HG02884 (cell line): ENCODE measurements at regions not wholly inside any gene's neighbourhood (a gene's known extent, or its start where the extent isn't known, plus 50 kb on each side); places are given as distances from the start of the nearest gene placed in this dataset.
"Not testable (repeated sequence)": the region's sequence is repeated elsewhere in the genome, so short reads cannot be mapped to it uniquely, and the experiment has no call there.

Experiments used
- ATAC-seq: cut with Tn5 transposase; IDR thresholded peaks from one replicate; pipeline ENCODE4 v1.9.1; 2021; ENCODE audit warnings: mild to moderate bottlenecking, moderate library complexity; ENCODE audit not compliant: unreplicated experiment

- ATAC-seq = no peak
These were observed 249.0 kb upstream of the CHD1 start for GRCh38 chr5:99177796-99178195.

GRCh38 chr5:99176186-99176585 lies 247.4 kb upstream of the CHD1 start:
- no peak for ATAC-seq

- no peak for ATAC-seq
These were observed 240.5 kb upstream of the CHD1 start for GRCh38 chr5:99169309-99169708.

GRCh38 chr5:99161538-99161937 lies 232.7 kb upstream of the CHD1 start:
- ATAC-seq = not testable (repeated sequence)

GRCh38 chr5:99156688-99157087 lies 227.9 kb upstream of the CHD1 start:
- ATAC-seq = no peak

GRCh38 chr5:99143283-99143795 lies 214.5 kb upstream of the CHD1 start:
- not testable (repeated sequence) for ATAC-seq

- ATAC-seq = no peak
These were observed 212.8 kb upstream of the CHD1 start for GRCh38 chr5:99141534-99142128.

- no peak for ATAC-seq
These were observed 210.1 kb upstream of the CHD1 start for GRCh38 chr5:99138911-99139310.

GRCh38 chr5:99133921-99134320 lies 205.1 kb upstream of the CHD1 start:
- no peak for ATAC-seq

GRCh38 chr5:99129768-99130501 lies 201.1 kb upstream of the CHD1 start:
- ATAC-seq = no peak

- no peak for ATAC-seq
These were observed 194.2 kb upstream of the CHD1 start for GRCh38 chr5:99122976-99123375.

GRCh38 chr5:99119326-99119725 lies 190.5 kb upstream of the CHD1 start:
- no peak for ATAC-seq

GRCh38 chr5:99116526-99116925 lies 187.7 kb upstream of the CHD1 start:
- no peak for ATAC-seq

GRCh38 chr5:99109894-99110293 lies 181.1 kb upstream of the CHD1 start:
- ATAC-seq = no peak

GRCh38 chr5:99105216-99105615 lies 176.4 kb upstream of the CHD1 start:
- ATAC-seq = no peak

- peak; percentile 46 for ATAC-seq
These were observed 175.8 kb upstream of the CHD1 start for GRCh38 chr5:99104538-99105132.

- peak; percentile 50 for ATAC-seq
These were observed 173.4 kb upstream of the CHD1 start for GRCh38 chr5:99102073-99102697.

- no peak for ATAC-seq
These were observed 170.9 kb upstream of the CHD1 start for GRCh38 chr5:99099691-99100090.

GRCh38 chr5:99089822-99090549 lies 161.2 kb upstream of the CHD1 start:
- no peak for ATAC-seq

- ATAC-seq = no peak
These were observed 159.5 kb upstream of the CHD1 start for GRCh38 chr5:99088309-99088708.

- ATAC-seq = no peak
These were observed 154.4 kb upstream of the CHD1 start for GRCh38 chr5:99083197-99083596.
